ENCODE measurements at regions not wholly inside any gene's neighbourhood (a gene's known extent, or its start where the extent isn't known, plus 50 kb on each side); places are given as distances from the start of the nearest gene placed in this dataset.

DNA sequence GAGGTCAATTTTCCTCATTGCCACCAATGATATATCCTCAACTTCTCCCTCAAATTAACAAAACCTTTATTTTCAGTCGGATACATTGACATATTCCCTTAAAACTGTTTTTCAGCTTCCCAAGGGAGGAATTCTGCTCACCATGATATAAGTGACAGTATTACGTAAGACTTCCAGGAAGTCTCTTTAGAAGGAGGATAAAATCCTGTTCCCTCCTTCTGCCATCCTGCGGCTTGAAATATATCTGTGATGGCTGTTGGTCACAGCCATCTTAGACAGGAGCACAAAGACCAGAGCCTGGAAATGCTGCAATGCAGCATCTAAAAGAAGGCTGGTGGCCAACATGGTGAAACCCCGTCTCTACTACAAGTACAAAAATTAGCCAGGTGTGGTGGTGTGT lies 270.4 kb downstream of the GPATCH2 start:
- ChIA-PET RAD21 (ENCODE audit: unreplicated experiment) (no interaction called here), SMC1A (ENCODE audit: uncharacterized antibody, unreplicated experiment) (interaction anchor here (1.0 kb wide), 1 partner anchor 11 kb away, joined by 3 read pairs; no protein-coding TSS in a partner anchor), CTCF (interaction anchor here (0.9 to 1.6 kb wide), 2 partner anchors 12 to 27 kb away, joined by 3 to 6 read pairs; no protein-coding TSS in a partner anchor), POLR2A (no interaction called here)
- H3K4me1 ChIP-seq (ENCODE audit: control insufficient read depth, insufficient read depth, low read length): no peaks in the 10 kb centered on the region
- DNase-seq (ENCODE audit: low read depth, low spot score) (no peak), ATAC-seq (no peak), FAIRE-seq (no peak)
- no peaks in the 10 kb centered on the region for H3K9me3 ChIP-seq (replicated peaks; ENCODE audit: control insufficient read depth, insufficient read depth, low read length)
- no TSS peak for BruUV-seq (replicated peaks)
- no peak overlapping the region for H3K4me2 ChIP-seq (ENCODE audit: control insufficient read depth, insufficient read depth)
- no peak overlapping the region for H3K9ac ChIP-seq (ENCODE audit: control insufficient read depth, insufficient read depth, low read length)
- no peak overlapping the region for H3K27ac ChIP-seq (ENCODE audit: control insufficient read depth, insufficient read depth)
- H3K4me3 ChIP-seq: no peak overlapping the region
- intact Hi-C loops (cut with micrococcal nuclease; ENCODE audit: unreplicated experiment) (no loop called here), in situ Hi-C loops (cut with MboI) (no loop called here)
- WGBS (ENCODE audit: insufficient coverage, insufficient replicate concordance, low lambda C conversion rate, missing lambda C conversion rate): 24% methylated on average over 4 of the region's 4 CpGs
- no peaks in the 10 kb centered on the region for H3K79me2 ChIP-seq (ENCODE audit: control insufficient read depth, insufficient read depth, low read length)
- no peak overlapping the region for H2AFZ ChIP-seq (ENCODE audit: control insufficient read depth, low read depth, low read length)
- H4K20me1 ChIP-seq (ENCODE audit: control insufficient read depth, insufficient read depth): no peaks in the 10 kb centered on the region
- H3K36me3 ChIP-seq (ENCODE audit: control insufficient read depth in 2 of 2, insufficient read depth in 2 of 2, low read length in 1 of 2): no peaks in the 10 kb centered on the region
- TF ChIP-seq ZNF24 (IDR thresholded peaks at IDR 0.05): no peak
- no peak for TF ChIP-seq ZBED1 (IDR thresholded peaks at IDR 0.05; ENCODE audit: borderline replicate concordance)
- no peak for TF ChIP-seq ETV6 (conservative IDR thresholded peaks at IDR 0.05 in 1 of 2, IDR thresholded peaks at IDR 0.05 in 1 of 2; ENCODE audit: borderline replicate concordance in 1 of 2, low read depth in 1 of 2)
- TF ChIP-seq SUPT20H (IDR thresholded peaks at IDR 0.05; ENCODE audit: borderline replicate concordance, control insufficient read depth, low read depth, low read length): no peak
- no peak for TF ChIP-seq USF1 (IDR thresholded peaks at IDR 0.05; ENCODE audit: borderline replicate concordance, extremely low read length, insufficient read depth, low read depth, low read length)
- TF ChIP-seq CHD4 (IDR thresholded peaks at IDR 0.05): no peak
- no peak for TF ChIP-seq EED (IDR thresholded peaks at IDR 0.05; ENCODE audit: low read depth)
- no peak for TF ChIP-seq CBX5 (IDR thresholded peaks at IDR 0.05; ENCODE audit: low read depth)
- no peak for TF ChIP-seq BACH1 (IDR thresholded peaks at IDR 0.05; ENCODE audit: borderline replicate concordance)
- no peak for TF ChIP-seq FOXK2 (IDR thresholded peaks at IDR 0.05)
- no peak for TF ChIP-seq EGR1 (IDR thresholded peaks at IDR 0.05; ENCODE audit: borderline replicate concordance in 1 of 2, low read depth in 2 of 2, low read length in 2 of 2)
- TF ChIP-seq RAD51 (IDR thresholded peaks at IDR 0.05): no peak
- TF ChIP-seq LARP7 (IDR thresholded peaks at IDR 0.05): no peak
- TF ChIP-seq KAT2A (conservative IDR thresholded peaks at IDR 0.05; ENCODE audit: control insufficient read depth, low read depth, low read length): no peak
- TF ChIP-seq KLF5 (IDR thresholded peaks at IDR 0.05; ENCODE audit: partially characterized antibody): no peak
- TF ChIP-seq, protein P1, sequence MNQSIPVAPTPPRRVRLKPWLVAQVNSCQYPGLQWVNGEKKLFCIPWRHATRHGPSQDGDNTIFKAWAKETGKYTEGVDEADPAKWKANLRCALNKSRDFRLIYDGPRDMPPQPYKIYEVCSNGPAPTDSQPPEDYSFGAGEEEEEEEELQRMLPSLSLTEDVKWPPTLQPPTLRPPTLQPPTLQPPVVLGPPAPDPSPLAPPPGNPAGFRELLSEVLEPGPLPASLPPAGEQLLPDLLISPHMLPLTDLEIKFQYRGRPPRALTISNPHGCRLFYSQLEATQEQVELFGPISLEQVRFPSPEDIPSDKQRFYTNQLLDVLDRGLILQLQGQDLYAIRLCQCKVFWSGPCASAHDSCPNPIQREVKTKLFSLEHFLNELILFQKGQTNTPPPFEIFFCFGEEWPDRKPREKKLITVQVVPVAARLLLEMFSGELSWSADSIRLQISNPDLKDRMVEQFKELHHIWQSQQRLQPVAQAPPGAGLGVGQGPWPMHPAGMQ (IDR thresholded peaks at IDR 0.05; ENCODE audit: borderline replicate concordance): no peak
- no peak for TF ChIP-seq TCF7 (IDR thresholded peaks at IDR 0.05; ENCODE audit: borderline replicate concordance)
- no peak for TF ChIP-seq HDAC2 (IDR thresholded peaks at IDR 0.05)
- no peak for TF ChIP-seq CREM (IDR thresholded peaks at IDR 0.05; ENCODE audit: low read depth)
- TF ChIP-seq CEBPB (IDR thresholded peaks at IDR 0.05; ENCODE audit: borderline replicate concordance in 1 of 2, low read depth in 2 of 2, low read length in 2 of 2): no peak
- H3K27me3 ChIP-seq (replicated peaks in 1 of 2; ENCODE audit: control insufficient read depth in 2 of 2, insufficient read depth in 2 of 2, low read length in 1 of 2): no peaks in the 10 kb centered on the region

Data from GM12878 (cell line).